ENCODE measurements at regions not wholly inside any gene's neighbourhood (a gene's known extent, or its start where the extent isn't known, plus 50 kb on each side); places are given as distances from the start of the nearest gene placed in this dataset.

GRCh38 chr2:157127249-157128012, 130.1 kb upstream of the GALNT5 start:
- no peaks in the 10 kb centered on the region for H3K4me1 ChIP-seq (ENCODE audit: control insufficient read depth, low read length)
- no peaks in the 10 kb centered on the region for H3K36me3 ChIP-seq (ENCODE audit: control insufficient read depth, low read length)
- H3K4me2 ChIP-seq (ENCODE audit: low read length) = no peak overlapping the region
- H3K9me2 ChIP-seq (replicated peaks; ENCODE audit: control insufficient read depth, low read length) = no peaks in the 10 kb centered on the region
- no peak overlapping the region for H3K27ac ChIP-seq (ENCODE audit: low read depth, low read length)
- no peaks in the 10 kb centered on the region for H4K20me1 ChIP-seq (ENCODE audit: control insufficient read depth, insufficient read depth, low read depth, low read length)
- no peaks in the 10 kb centered on the region for H3F3A ChIP-seq (ENCODE audit: control insufficient read depth, insufficient read depth)
- TF ChIP-seq CTCF (IDR thresholded peaks at IDR 0.05; ENCODE audit: low read depth, low read length, poor library complexity, severe bottlenecking) (no peak), EZH2phosphoT487 (IDR thresholded peaks at IDR 0.05; ENCODE audit: borderline replicate concordance, low read length) (no peak)
- H3K27me3 ChIP-seq (ENCODE audit: control insufficient read depth, low read length) = no peaks in the 10 kb centered on the region; the same call in 1 of the 2 replicates
- no peaks in the 10 kb centered on the region for H3K79me2 ChIP-seq (ENCODE audit: control insufficient read depth, low read length)
- H3K9me3 ChIP-seq (ENCODE audit: control insufficient read depth, insufficient read depth, low read length) = no peaks in the 10 kb centered on the region
- no peak overlapping the region for H3K4me3 ChIP-seq (ENCODE audit: low read length)

- no peak overlapping the region for H3K27ac ChIP-seq (ENCODE audit: low read depth, low read length)
- H4K20me1 ChIP-seq (ENCODE audit: control insufficient read depth, insufficient read depth, low read depth, low read length) = no peaks in the 10 kb centered on the region
- TF ChIP-seq CTCF (IDR thresholded peaks at IDR 0.05; ENCODE audit: low read depth, low read length, poor library complexity, severe bottlenecking) = no peak
- no peak for TF ChIP-seq EZH2phosphoT487 (IDR thresholded peaks at IDR 0.05; ENCODE audit: borderline replicate concordance, low read length)
These were observed 113.6 kb upstream of the GALNT5 start for GRCh38 chr2:157143901-157144300.

GRCh38 chr2:157149270-157149669, 108.2 kb upstream of the GALNT5 start:
- Histone ChIP-seq H3K9me2 (replicated peaks; ENCODE audit: control insufficient read depth, low read length) (no peaks in the 10 kb centered on the region), H3K27ac (ENCODE audit: low read depth, low read length) (no peak overlapping the region), H3K4me1 (ENCODE audit: control insufficient read depth, low read length) (no peaks in the 10 kb centered on the region), H4K20me1 (ENCODE audit: control insufficient read depth, insufficient read depth, low read depth, low read length) (no peaks in the 10 kb centered on the region), H3K79me2 (ENCODE audit: control insufficient read depth, low read length) (no peaks in the 10 kb centered on the region), H3K4me2 (ENCODE audit: low read length) (no peak overlapping the region), H3K27me3 (ENCODE audit: control insufficient read depth, low read length) (no peaks in the 10 kb centered on the region), H3K9me3 (ENCODE audit: control insufficient read depth, insufficient read depth, low read length) (no peaks in the 10 kb centered on the region), H3F3A (ENCODE audit: control insufficient read depth, insufficient read depth) (no peaks in the 10 kb centered on the region), H3K4me3 (ENCODE audit: low read length) (no peak overlapping the region), H3K36me3 (ENCODE audit: control insufficient read depth, low read length) (no peaks in the 10 kb centered on the region)
- TF ChIP-seq CTCF (IDR thresholded peaks at IDR 0.05; ENCODE audit: low read depth, low read length, poor library complexity, severe bottlenecking) = no peak
- TF ChIP-seq EZH2phosphoT487 (IDR thresholded peaks at IDR 0.05; ENCODE audit: borderline replicate concordance, low read length) = no peak

More at GRCh38 chr2:157143901-157144300, 113.6 kb upstream of the GALNT5 start:
- H3K4me1 ChIP-seq (ENCODE audit: control insufficient read depth, low read length) = no peaks in the 10 kb centered on the region
- no peaks in the 10 kb centered on the region for H3K9me2 ChIP-seq (replicated peaks; ENCODE audit: control insufficient read depth, low read length)
- H3K27me3 ChIP-seq (ENCODE audit: control insufficient read depth, low read length) = no peaks in the 10 kb centered on the region
- no peaks in the 10 kb centered on the region for H3F3A ChIP-seq (ENCODE audit: control insufficient read depth, insufficient read depth)
- no peaks in the 10 kb centered on the region for H3K36me3 ChIP-seq (ENCODE audit: control insufficient read depth, low read length)
- no peak overlapping the region for H3K4me3 ChIP-seq (ENCODE audit: low read length)
- no peak overlapping the region for H3K4me2 ChIP-seq (ENCODE audit: low read length)
- no peaks in the 10 kb centered on the region for H3K79me2 ChIP-seq (ENCODE audit: control insufficient read depth, low read length)
- H3K9me3 ChIP-seq (ENCODE audit: control insufficient read depth, insufficient read depth, low read length) = no peaks in the 10 kb centered on the region

Measured in DOHH2 (cell line).